Kasumi-1 (cell line): ENCODE measurements at regions not wholly inside any gene's neighbourhood (a gene's known extent, or its start where the extent isn't known, plus 50 kb on each side); places are given as distances from the start of the nearest gene placed in this dataset.
"Not testable (repeated sequence)": the region's sequence is repeated elsewhere in the genome, so short reads cannot be mapped to it uniquely, and the experiment has no call there.

Experiments used
- DNase-seq, 2 experiments: peaks; one replicate each; lab custom pipeline; 2025; lab: John Stamatoyannopoulos, UW

GRCh38 chr12:90695415-90695814, 259.6 kb downstream of the CCER1 start:
- no peak for DNase-seq

GRCh38 chr12:90690120-90690519, 264.9 kb downstream of the CCER1 start:
- DNase-seq: no peak

GRCh38 chr12:90687682-90688081, 267.3 kb downstream of the CCER1 start:
- DNase-seq: not testable (repeated sequence)

DNA sequence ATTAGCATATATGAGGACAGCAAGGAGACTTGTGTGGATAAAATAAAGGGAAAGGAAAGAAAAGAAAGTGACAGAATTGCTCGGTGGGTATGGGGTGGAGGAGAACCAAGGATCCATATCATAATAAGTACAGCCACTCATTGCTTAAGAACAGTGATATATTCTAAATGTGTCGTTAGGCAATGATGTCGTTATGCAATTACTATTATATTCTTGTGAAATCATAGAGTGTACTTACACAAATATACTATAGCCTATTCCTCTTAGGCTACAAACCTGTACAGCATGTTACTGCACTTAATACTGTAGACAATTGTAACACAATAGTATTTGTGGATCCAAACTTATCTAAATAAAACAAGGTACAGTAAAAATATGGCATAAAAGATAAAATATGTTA, 271.1 kb downstream of the CCER1 start:
- DNase-seq: no peak

- DNase-seq: no peak
Measured at GRCh38 chr12:90682398-90682797, 272.6 kb downstream of the CCER1 start.

DNA sequence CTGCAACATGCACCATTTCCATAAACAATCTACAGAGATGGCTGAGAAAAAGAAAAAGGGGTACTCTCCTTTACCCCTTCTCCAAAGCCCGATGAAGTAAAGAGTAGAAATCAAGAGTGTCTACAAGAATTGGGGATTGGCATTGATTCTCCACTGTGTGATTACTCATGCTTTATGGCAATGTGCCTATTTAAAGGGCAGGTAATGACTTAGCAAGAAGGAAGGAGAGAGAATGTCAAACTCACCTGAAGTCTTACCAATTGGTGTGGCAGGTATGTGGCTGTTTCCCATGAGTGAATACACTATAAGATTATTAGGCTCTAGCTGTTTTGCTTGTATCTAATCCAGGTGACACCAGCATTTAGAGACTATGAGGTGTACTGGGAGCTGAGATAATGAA, 275.3 kb downstream of the CCER1 start:
- no peak for DNase-seq

DNA sequence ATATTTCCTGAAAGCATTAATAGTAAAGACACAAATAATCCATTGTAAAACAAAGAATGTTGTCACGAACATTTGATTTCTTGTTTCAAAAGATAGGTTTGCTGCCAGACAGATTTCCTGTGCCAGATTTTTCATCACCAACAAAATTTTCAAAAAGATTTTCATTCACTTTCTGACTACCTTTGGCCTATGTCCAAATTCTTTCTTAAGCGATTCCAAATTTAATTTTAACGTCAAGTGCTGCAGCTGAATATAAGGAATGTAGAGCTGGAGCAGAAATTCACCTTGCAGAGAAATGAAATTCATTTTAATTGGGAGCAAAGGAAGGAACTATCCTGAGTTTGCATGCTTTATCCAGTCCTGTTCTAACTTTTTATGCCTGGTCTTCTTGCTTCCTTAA, 277.4 kb downstream of the CCER1 start:
- DNase-seq: no peak

GRCh38 chr12:90677055-90677454, 277.9 kb downstream of the CCER1 start:
- no peak for DNase-seq

DNA sequence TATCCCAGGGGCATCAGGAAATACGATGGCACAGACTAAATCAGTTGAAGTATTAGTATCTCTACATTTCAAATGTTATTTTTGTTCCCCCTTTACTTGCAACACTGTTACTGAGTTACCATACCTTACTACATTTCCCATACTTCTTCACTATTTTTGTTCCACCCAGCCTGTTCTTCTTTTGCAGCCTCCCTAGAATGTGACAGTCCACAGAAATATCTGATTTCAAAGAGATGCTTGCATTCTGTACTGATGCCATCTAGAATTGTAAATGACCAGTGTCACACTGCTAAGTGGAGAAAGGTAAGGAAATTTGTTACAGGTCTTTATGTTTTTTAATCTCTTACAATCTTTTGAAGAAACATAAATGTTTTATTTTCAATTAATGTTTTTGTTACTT, 279.9 kb downstream of the CCER1 start:
- no peak for DNase-seq

DNA sequence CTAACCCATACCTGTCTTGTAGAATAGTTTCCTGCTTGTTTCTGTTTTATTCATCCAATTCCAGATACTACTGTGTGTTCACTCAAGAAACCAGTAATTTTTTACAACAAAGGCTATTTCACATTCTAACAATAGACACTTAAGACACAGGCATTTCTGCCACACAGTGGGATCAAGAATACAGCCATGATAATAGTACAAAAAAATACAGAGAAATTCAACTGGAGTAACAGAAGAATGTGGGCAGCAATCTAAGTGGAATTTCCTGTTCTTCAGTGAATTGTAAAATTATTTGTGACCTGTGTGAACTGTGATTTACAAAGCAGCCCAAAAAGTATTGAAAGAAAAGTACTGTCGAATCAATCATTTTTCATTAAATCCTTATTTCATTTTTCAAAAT, 282.9 kb downstream of the CCER1 start:
- no peak for DNase-seq

- DNase-seq: not testable (repeated sequence)
Measured at GRCh38 chr12:90663949-90664348, 291.0 kb downstream of the CCER1 start.

DNA sequence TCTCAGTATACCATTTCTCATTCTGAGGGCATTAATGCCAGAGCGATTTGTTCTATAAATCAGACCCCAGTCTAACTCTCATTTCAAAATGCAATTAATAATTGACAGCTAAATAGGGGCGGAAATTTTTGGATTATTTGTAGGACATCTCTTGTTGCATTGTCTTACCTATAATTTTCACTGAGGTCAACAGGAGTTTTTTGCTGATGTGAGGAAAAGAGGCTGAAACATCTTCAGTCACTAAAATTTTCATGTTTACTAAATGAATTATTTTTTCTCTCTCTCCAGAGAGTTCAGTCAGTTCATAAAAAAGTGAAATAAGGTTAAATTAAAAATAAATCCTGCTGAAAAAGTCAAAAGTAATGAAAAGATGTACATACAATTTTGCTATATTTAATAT, 295.9 kb downstream of the CCER1 start:
- no peak for DNase-seq

DNA sequence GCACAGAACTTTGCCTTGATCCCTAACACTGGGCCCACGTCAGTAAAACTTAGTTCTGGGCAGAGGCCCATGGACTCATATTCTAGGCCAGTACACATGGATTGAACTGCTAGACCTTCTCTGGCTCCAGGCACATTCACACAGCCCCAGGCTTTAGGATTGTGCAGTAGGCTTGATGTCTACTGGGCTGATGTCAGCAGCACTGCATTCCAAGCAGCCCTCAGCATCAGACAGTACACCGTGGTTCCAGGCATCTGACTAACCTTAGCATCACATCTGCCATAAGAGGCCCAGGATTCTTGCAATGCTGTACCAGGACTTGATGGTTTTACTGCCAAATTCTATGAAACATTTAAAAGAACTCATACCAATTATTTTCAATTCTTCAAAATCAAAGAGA, 301.9 kb downstream of the CCER1 start:
- DNase-seq: no peak

GRCh38 chr12:90652280-90652679, 302.7 kb downstream of the CCER1 start:
- peak; percentile 26 to 34 for DNase-seq

GRCh38 chr12:90645181-90645580, 309.8 kb downstream of the CCER1 start:
- DNase-seq: no peak

- DNase-seq: no peak
Measured at GRCh38 chr12:90631591-90632212, 323.3 kb downstream of the CCER1 start.

DNA sequence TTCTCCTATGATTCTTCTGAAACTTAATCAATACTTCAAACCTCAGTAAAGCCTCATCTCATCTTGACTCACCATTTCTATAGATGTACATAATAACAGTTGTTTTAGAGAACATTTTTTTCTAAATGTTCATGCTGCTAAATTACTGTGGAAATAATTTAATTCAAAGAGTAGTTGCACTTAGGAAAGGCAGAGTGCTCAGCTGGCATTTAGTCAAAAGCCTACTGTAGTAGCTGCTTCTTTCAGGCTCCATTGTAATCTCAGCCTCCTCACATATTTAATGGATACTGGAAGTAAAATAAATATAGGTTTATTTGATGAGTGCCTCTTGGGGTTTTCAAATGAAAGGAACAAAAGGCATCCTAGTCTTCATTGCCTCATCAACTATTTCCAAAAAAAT, 325.0 kb downstream of the CCER1 start:
- DNase-seq: no peak

- peak; percentile 4 to 14 for DNase-seq
Measured at GRCh38 chr12:90628213-90628612, 326.8 kb downstream of the CCER1 start.

- DNase-seq: peak; percentile 53 to 60
Measured at GRCh38 chr12:90627180-90627896, 327.6 kb downstream of the CCER1 start.

DNA sequence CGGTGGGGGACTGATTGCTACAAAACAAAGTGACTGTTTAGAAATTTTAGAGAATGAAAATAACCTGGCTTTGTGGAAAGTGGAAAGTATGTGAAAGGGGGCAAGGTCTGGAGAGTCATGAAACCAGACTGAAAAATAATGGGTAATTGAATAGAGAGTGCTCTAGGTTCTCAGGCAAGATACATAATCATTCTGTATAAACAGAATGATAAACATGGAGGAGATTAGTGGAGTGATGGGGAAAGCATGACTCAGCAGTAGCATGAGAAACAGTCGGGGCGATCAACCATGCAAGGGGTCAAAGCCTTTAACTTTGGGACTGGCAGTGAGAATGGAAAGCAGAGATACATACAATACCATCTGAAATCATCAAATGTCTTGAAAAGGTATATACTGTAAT, 332.5 kb downstream of the CCER1 start:
- DNase-seq: no peak

- DNase-seq: no peak
Measured at GRCh38 chr12:90621927-90622326, 333.0 kb downstream of the CCER1 start.

DNA sequence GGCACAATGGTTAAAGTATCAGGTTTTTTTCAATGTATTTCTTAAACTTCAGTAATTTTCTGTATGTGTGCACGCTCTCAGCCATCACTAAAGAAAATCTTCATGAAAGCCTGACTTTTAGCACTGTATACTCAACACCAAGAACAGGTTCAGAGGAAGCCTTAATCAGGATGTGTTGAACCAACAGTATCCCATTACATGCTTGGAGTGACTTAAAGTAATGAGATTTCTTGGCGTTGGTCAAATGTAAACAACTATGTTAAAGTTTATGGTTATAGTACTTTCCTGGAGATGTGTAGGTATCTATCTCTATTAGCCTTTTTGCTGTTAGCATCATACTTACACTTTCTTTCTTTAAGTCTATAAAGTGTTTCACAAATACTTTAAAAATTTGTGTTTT, 335.0 kb downstream of the CCER1 start:
- DNase-seq: no peak

GRCh38 chr12:90618586-90618985, 336.4 kb downstream of the CCER1 start:
- no peak for DNase-seq

- no peak for DNase-seq
Measured at GRCh38 chr12:90611891-90612290, 343.1 kb downstream of the CCER1 start.
